ENCODE measurements at regions not wholly inside any gene's neighbourhood (a gene's known extent, or its start where the extent isn't known, plus 50 kb on each side); places are given as distances from the start of the nearest gene placed in this dataset.
"Not testable (repeated sequence)": the region's sequence is repeated elsewhere in the genome, so short reads cannot be mapped to it uniquely, and the experiment has no call there.

DNA sequence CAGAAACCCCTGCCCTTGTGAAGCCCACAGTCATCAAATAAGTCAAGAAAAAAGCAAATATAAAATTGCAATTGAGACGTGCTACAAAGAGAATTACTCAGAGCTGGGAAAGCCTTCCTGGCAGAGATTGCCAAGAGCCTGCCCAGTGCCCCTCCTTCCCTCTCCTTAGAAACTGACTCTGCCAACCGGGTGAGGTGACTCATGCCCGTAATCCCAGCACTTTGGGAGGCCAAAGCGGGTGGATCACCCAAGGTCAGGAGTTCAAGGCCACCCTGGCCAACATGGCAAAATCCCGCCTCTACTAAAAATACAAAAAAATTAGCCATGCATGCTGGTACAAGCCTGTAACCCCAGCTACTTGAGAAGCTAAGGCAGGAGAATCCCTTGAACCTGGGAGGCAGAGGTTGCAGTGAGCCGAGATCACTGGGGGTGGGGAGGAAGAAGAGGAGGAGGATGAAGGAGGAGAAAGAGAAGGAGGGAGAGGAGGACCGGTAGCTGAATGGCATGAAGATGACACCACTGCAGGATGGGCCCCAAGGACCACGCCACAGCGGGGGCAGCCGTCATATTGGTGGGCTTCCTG, 76.1 kb upstream of the RTL6 start:
- Histone ChIP-seq H3K9me3 (0 out of 2 replicates have a peak, but pooled peaks cover 5% of the 10 kb centered on the region), H3K4me3 (no peak overlapping the region), H4K20me1 (no peaks in the 10 kb centered on the region), H3K4me1 (no peaks in the 10 kb centered on the region), H3K27ac (no peak overlapping the region), H3K4me2 (no peak overlapping the region), H3K27me3 (no peaks in the 10 kb centered on the region), H3K9ac (no peak overlapping the region), H3K36me3 (no peaks in the 10 kb centered on the region)
- no peak for TF ChIP-seq Cebpa-rat (IDR thresholded peaks at IDR 0.05)

DNA sequence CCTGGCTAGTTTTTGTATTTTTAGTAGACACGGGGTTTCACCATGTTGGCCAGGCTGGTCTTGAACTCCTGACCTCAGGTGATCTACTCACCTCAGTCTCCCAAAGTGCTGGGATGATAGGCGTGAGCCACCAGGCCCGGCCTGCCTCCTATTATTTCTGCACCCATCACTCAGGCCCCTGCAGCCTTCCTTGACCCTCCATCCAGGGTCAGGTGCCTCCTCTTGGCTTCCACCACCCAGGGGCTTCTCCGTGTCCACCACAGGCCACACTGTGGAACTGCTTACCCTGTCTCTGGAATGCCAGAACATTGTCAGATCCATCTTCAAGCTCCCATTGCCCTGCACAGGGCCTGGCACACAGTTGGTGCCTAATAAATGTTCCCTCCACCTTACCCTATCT, 75.4 kb upstream of the RTL6 start:
- no peaks in the 10 kb centered on the region for H3K36me3 ChIP-seq
- TF ChIP-seq Cebpa-rat (IDR thresholded peaks at IDR 0.05), result no peak
- no peak overlapping the region for H3K4me3 ChIP-seq
- H3K27me3 ChIP-seq, result no peaks in the 10 kb centered on the region
- H4K20me1 ChIP-seq, result no peaks in the 10 kb centered on the region
- H3K9me3 ChIP-seq, result 0 out of 2 replicates have a peak, but pooled peaks cover 5% of the 10 kb centered on the region
- H3K4me2 ChIP-seq, result no peak overlapping the region
- H3K4me1 ChIP-seq, result no peaks in the 10 kb centered on the region
- H3K9ac ChIP-seq, result no peak overlapping the region
- H3K27ac ChIP-seq, result no peak overlapping the region

DNA sequence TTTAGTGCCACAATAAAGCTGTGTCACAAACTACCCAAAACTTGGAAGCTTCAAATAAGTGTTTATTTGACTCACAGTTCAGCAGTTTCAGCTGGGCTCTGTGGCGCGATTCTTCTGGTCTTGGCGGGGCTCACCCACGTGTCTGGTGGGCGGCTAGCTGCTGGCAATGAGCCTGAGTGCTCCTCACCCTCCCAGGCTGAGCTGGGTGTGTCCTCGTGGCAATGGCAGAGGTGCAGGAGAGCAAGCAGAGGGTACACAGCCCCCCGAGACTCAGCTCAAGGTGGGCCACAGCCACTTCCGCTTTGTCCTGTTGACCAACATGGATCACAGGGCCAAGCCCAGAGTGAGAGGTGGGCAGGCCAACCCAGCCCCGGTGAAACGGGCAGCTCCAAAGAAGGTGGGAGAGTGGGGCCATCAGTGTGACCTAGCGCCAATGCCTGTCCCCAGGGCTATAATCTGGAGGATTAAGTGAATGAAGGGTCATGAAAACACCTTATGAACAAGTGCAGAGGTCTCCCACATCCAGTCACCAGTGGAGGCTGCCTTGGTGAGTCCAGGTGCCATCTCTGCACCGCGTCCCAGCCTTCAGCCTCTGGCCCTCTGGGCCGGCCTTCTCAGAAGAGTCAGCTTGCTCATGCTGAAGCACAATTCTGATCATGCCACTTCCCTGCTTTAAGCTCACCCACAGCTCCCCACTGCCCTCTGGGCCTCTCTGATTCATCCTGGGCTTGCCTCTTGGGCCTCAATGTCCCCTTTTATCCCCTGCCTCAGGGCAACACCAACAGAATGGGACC, 74.6 kb upstream of the RTL6 start:
- TF ChIP-seq Cebpa-rat (IDR thresholded peaks at IDR 0.05), result no peak
- no peak overlapping the region for H3K27ac ChIP-seq
- H3K9ac ChIP-seq, result no peak overlapping the region
- 0 out of 2 replicates have a peak, but pooled peaks cover 5% of the 10 kb centered on the region for H3K9me3 ChIP-seq
- no peaks in the 10 kb centered on the region for H3K36me3 ChIP-seq
- H3K4me1 ChIP-seq, result no peaks in the 10 kb centered on the region
- H3K4me3 ChIP-seq, result no peak overlapping the region
- H3K4me2 ChIP-seq, result no peak overlapping the region
- H3K27me3 ChIP-seq, result no peaks in the 10 kb centered on the region
- H4K20me1 ChIP-seq, result no peaks in the 10 kb centered on the region

DNA sequence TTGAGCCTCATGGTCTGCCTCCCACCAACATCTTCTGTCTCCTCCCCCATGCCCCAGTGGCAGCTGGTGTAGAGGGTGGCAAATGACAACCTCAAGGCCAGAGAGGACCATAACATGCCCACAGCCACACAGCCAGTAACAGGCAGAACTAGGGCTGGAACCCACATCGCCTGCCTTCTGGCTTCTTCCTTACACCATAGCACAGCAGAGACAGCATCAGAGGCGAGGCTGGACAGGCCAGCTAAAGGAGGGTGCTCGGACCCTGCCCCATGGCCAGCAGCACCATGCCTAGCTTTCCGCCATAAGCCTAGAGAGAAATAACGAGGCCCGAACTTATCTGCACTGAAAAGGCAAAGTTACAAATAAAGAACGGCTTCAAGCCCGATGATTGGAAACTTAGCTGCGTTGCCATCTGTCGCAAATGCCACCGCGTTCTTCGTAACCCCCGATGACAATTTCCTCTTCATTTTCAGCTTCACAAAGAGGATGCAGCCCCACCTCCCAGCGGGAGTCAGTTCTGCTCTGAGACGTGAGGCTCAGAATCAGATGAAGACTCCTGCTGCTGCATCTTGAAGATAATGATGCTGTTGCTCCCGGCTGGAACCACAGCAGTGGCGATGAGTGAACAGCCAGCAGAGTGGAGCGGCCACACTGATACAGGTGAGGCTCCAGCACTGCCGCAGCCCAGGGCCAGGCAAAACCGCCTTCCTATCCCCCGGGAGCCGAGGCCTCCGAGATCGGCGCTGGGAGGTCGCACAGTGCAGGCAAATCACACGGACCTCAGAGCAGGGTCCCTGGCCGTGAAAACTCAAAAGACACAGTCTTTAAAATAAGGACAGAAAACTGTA, 73.8 kb upstream of the RTL6 start:
- Histone ChIP-seq H3K9me3 (0 out of 2 replicates have a peak, but pooled peaks cover 5% of the 10 kb centered on the region), H3K4me1 (no peaks in the 10 kb centered on the region), H3K4me2 (no peak overlapping the region), H3K9ac (no peak overlapping the region), H4K20me1 (no peaks in the 10 kb centered on the region), H3K27me3 (no peaks in the 10 kb centered on the region), H3K36me3 (no peaks in the 10 kb centered on the region), H3K27ac (no peak overlapping the region), H3K4me3 (no peak overlapping the region)
- TF ChIP-seq Cebpa-rat (IDR thresholded peaks at IDR 0.05), result no peak

DNA sequence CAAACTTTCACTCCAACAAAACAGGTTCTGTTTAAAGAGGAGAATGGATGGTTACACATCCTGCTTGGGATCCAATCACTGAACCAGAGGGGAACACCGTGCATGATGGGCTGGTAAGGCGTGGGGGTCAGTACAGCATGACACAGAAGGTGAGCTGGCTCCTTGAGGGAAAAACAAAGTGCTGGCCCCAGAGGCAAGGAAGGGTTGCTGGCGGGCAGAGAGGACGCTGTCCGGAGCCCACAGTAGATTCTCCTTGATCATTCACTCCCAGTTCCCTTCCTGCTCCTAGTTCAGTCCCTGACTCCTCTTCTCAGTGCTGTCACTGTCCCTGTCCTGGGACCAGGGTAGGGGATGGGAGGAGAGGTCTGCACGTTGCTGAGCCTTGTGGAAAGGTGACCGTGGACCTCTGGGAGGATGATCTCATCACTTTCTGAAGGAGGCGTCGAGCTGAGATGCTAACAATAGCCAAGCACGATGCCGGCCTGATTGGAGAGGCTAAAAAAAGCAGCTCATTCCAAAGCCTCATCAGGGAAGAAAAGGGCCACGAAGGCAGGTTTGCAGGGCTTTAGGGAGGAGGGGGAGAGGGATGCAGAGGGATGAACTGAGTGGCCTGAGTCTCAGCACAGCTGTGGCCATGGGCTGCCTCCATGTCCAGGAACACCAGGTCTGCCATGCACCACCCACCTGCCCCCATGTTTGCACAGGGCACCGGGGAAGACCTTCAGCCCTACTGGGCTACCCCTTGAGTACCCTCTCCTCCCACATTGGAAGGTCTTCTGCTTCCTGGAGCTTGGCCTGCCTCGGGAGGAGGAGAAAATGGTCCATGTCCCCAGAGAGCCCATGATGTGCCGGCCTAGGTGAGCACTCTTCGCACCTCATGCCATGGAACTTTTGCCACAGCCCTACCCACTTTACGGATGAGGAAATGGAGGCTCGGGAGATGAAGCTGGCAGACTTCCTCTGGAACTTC, 72.7 kb upstream of the RTL6 start:
- Histone ChIP-seq H3K9ac (no peak overlapping the region), H3K27ac (no peak overlapping the region), H3K9me3 (0 out of 2 replicates have a peak, but pooled peaks cover 5% of the 10 kb centered on the region), H3K4me1 (no peaks in the 10 kb centered on the region), H3K36me3 (no peaks in the 10 kb centered on the region), H3K27me3 (no peaks in the 10 kb centered on the region), H4K20me1 (no peaks in the 10 kb centered on the region), H3K4me3 (no peak overlapping the region), H3K4me2 (no peak overlapping the region)
- no peak for TF ChIP-seq Cebpa-rat (IDR thresholded peaks at IDR 0.05)

DNA sequence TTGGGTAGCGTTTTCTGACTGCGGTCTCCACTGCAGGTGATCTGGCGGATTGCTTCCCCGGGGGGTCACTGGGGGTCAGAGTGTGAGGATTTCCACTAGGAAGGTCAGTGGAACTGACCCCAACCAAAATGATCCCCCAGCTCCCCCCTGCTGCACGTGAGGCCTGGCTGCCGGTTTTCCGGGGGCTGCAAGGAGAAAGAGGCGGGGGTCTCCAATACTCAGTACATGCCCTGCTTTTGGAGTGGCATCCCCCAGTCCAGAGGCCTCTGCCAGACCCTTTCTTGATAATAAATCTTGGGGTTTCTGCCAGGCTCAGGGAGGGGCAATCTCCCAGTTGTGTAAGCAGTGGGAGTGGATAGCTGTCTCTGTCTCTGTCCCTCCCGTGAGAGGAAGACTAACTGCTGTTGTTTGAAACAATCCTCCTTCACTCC, 71.5 kb upstream of the RTL6 start:
- 0 out of 2 replicates have a peak, but pooled peaks cover 5% of the 10 kb centered on the region for H3K9me3 ChIP-seq
- no peak overlapping the region for H3K9ac ChIP-seq
- no peak for TF ChIP-seq Cebpa-rat (IDR thresholded peaks at IDR 0.05)
- H3K27me3 ChIP-seq, result no peaks in the 10 kb centered on the region
- H4K20me1 ChIP-seq, result no peaks in the 10 kb centered on the region
- H3K27ac ChIP-seq, result no peak overlapping the region
- H3K4me1 ChIP-seq, result no peaks in the 10 kb centered on the region
- no peak overlapping the region for H3K4me3 ChIP-seq
- H3K36me3 ChIP-seq, result no peaks in the 10 kb centered on the region
- H3K4me2 ChIP-seq, result no peak overlapping the region

DNA sequence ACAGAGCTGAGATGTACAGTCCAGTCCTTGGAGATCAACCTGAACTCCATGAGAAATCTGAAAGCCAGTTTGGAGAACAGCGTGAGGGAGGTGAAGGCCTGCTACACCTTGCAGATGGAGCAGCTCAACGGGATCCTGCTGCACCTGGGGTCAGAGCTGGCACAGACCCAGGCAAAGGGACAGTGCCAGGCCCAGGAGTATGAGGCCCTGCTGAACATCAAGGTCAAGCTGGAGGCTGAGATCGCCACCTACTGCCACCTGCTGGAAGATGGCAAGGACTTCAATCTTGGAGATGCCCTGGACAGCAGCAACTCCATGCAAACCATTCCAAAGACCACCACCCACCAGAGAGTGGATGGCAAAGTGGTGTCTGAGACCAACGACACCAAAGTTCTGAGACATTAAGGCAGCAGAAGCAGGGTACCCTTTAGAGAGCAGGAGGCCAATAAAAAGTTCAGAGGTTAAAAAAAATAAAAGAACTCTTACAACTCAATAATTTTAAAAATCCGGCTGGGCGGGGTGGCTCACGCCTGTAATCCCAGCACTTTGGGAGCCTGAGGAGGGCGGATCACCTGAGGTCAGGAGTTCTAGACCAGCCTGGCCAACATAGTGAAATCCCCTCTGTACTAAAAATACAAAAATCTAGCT, 69.9 kb upstream of the RTL6 start:
- H3K4me2 ChIP-seq, result no peak overlapping the region
- H3K4me3 ChIP-seq, result no peak overlapping the region
- H4K20me1 ChIP-seq, result no peaks in the 10 kb centered on the region
- H3K9me3 ChIP-seq, result 0 out of 2 replicates have a peak, but pooled peaks cover 5% of the 10 kb centered on the region
- no peak for TF ChIP-seq Cebpa-rat (IDR thresholded peaks at IDR 0.05)
- no peaks in the 10 kb centered on the region for H3K27me3 ChIP-seq
- no peak overlapping the region for H3K27ac ChIP-seq
- no peaks in the 10 kb centered on the region for H3K36me3 ChIP-seq
- H3K9ac ChIP-seq, result no peak overlapping the region
- no peaks in the 10 kb centered on the region for H3K4me1 ChIP-seq

DNA sequence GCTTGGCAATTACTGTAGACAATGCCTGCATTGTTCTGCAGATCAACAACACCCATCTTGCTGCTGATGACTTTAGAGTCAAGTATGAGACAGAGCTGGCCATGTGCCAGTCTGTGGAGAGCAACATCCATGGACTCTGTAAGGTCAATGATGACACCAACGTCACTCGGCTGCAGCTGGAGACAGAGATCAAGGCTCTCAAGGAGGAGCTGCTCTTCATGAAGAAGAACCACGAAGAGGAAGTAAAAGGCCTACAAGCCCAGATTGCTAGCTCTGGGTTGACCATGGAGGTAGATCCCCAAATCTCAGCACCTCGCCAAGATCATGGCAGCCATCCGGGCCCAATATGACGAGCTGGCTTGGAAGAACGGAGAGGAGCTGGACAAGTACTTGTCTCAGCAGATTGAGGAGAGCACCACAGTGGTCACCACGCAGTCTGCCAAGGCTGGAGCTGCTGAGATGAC, 69.4 kb upstream of the RTL6 start:
- not testable (repeated sequence) for H3K9me3 ChIP-seq, H3K9ac ChIP-seq, H3K27me3 ChIP-seq, H4K20me1 ChIP-seq, H3K4me1 ChIP-seq, H3K27ac ChIP-seq, H3K4me3 ChIP-seq, H3K4me2 ChIP-seq, H3K36me3 ChIP-seq
